ENCODE measurements at regions not wholly inside any gene's neighbourhood (a gene's known extent, or its start where the extent isn't known, plus 50 kb on each side); places are given as distances from the start of the nearest gene placed in this dataset.
"Not testable (repeated sequence)": the region's sequence is repeated elsewhere in the genome, so short reads cannot be mapped to it uniquely, and the experiment has no call there.

DNA sequence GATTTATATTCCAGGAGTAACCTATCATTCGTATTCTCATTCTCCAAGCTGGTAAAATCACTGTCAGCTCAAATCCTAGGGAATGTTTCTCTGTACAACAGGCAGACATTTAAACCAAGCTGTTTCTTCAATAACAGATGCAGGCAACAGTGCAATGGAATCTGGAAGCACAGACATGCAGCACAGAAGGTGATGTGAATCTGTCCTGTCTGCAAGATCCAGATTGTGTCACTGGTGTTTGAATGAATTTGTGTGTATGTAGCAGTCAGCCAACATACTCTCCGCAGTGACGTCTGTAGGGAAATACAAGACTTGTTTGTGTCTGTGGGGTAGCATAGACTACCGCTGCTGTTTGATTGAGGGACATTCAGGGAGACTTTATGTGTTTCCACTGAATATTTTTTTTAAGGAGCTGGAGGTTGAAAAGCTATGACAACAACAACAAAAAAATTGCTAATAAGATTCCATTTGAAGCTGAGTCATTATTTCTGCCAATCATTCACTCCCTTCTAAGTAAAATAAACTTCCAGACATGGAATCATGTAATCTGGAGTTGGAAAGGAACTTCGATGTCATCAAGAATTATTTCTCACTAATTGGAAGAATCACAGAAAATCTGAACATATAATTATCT lies 122.9 kb upstream of the MYO3A start:
- Mint-ChIP-seq H3K27me3 (peaks cover 8% of the 10 kb centered on the region), H3K36me3 (ENCODE audit: low read depth) (no peaks in the 10 kb centered on the region), H3K4me1 (ENCODE audit: low read depth) (no peaks in the 10 kb centered on the region), H3K4me3 (no peak overlapping the region), H3K27ac (no peak overlapping the region), H3K9me3 (no peaks in the 10 kb centered on the region)

DNA sequence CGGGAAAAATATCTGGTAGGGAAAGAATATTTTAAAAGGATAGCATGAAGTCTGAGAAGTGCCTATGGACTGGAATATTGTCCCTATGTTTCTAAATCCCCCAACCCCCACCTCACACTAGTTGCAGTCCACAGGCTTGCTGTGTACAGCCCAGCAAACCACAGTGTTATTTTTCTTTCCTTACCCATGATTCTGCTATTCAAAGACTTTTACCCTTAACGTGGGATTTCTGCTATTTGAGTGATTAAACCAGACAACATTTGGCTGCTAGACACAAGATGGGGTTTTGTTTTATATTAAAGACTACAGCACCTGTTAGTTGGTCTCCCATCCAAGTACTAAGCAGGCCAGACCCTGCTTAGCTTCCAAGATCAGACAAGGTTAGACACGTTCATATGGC lies 120.5 kb upstream of the MYO3A start:
- H3K27ac Mint-ChIP-seq = no peak overlapping the region
- no peak overlapping the region for H3K4me3 Mint-ChIP-seq
- no peaks in the 10 kb centered on the region for H3K4me1 Mint-ChIP-seq (ENCODE audit: low read depth)
- peaks cover 3% of the 10 kb centered on the region for H3K27me3 Mint-ChIP-seq
- no peaks in the 10 kb centered on the region for H3K9me3 Mint-ChIP-seq
- H3K36me3 Mint-ChIP-seq (ENCODE audit: low read depth) = no peaks in the 10 kb centered on the region

DNA sequence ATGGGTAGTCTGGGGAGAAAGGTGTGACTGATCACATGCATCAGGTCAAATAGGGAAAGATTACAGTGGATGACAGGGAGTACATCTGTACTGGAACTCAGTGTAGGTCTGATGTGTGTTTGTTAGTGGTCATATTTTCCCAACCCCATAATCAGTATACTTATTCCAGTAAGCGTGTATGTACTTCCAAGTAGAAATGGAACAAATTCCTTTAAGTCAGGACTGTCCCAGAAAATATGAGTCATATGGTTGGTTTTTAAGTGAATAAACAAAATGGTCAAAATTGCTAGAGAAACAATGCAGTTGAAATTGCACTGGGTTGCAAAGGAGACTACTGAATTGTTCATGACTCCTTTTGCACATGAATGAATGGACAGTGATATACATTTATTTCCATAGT lies 118.8 kb upstream of the MYO3A start:
- peaks cover 6% of the 10 kb centered on the region for H3K27me3 Mint-ChIP-seq
- no peak overlapping the region for H3K27ac Mint-ChIP-seq
- no peak overlapping the region for H3K4me3 Mint-ChIP-seq
- H3K9me3 Mint-ChIP-seq = no peaks in the 10 kb centered on the region
- H3K36me3 Mint-ChIP-seq (ENCODE audit: low read depth) = no peaks in the 10 kb centered on the region
- no peaks in the 10 kb centered on the region for H3K4me1 Mint-ChIP-seq (ENCODE audit: low read depth)

DNA sequence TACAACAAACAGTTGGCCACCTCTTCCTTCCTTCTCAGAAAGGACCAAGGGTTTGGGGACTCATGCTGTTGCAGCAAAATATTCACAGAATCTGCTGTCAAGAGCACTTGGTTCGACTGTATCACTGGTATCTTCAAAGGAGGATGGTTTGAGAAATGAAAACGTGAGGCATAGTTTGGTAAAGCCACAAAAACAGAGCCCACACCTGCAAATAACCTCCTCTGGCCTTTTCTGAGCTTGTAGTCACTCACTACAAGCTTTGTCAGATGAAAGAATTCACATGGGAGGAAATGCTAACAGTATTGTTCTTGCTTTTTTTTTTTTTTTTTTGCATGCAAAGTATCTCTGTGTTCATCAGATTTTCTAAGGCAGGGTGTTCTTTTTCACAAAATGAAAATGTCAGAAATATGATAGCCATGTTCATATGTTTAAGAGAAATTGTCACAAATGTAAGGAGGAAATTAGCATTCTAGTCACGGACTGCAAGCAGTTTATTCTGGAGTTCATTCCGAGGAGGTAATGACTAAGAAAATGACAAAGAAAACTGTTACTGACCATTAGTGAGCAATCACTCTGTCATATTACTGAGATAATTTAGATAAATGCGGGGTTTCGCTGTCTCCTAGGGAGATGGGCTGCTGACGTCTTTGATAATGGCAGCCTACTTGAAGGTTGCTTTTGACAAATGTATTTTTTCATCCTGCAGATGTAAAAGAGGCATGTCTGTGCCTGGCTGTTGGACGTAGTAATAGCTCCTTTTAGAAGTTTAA lies 117.8 kb upstream of the MYO3A start:
- H3K9me3 Mint-ChIP-seq = no peaks in the 10 kb centered on the region
- H3K27me3 Mint-ChIP-seq = peaks cover 9% of the 10 kb centered on the region
- no peak overlapping the region for H3K27ac Mint-ChIP-seq
- H3K36me3 Mint-ChIP-seq (ENCODE audit: low read depth) = no peaks in the 10 kb centered on the region
- no peak overlapping the region for H3K4me3 Mint-ChIP-seq
- peaks cover 6% of the 10 kb centered on the region for H3K4me1 Mint-ChIP-seq (ENCODE audit: low read depth)

DNA sequence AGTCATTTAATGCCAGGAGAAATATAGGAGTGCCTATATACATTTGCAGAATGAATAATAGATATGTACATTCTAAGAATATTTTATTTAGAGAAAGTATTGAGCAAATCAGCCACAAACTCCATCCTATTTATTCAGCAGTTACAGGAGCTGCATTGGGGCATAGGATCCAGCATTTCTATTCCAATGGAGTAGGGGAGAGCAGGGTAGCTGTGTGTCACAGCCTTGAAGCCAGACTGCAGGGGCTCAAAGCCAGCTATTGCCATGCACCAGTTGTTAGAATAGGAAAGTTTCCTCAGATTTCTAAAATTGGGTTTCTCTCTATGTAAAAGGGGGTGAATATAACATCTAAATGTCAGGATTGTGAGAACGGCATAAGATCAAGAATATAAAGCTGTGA lies 116.8 kb upstream of the MYO3A start:
- Mint-ChIP-seq H3K9me3 (no peaks in the 10 kb centered on the region), H3K4me1 (ENCODE audit: low read depth) (peaks cover 8% of the 10 kb centered on the region), H3K36me3 (ENCODE audit: low read depth) (no peaks in the 10 kb centered on the region), H3K27ac (no peak overlapping the region), H3K27me3 (peaks cover 9% of the 10 kb centered on the region), H3K4me3 (no peak overlapping the region)

DNA sequence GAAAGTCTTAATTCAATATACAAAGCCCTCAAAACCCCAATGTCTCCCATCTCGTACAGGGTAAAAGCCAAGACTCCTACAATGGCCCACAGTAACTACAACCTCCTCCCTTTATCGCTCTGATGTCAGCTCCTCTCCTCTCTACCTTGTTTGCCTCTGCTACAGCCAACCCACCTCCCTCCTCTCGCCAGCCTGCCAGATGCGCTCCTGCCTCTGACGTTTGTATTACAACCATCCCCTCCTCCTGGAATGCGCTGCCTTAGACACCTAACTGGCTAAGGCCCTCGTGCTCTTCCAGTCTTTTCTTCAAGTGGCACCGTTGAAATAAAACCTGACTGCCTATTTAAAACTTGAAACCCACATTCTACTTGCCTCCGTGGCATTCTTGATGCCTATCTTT lies 115.3 kb upstream of the MYO3A start:
- Mint-ChIP-seq H3K4me1 (ENCODE audit: low read depth) (peaks cover 8% of the 10 kb centered on the region), H3K36me3 (ENCODE audit: low read depth) (no peaks in the 10 kb centered on the region), H3K9me3 (no peaks in the 10 kb centered on the region), H3K4me3 (no peak overlapping the region), H3K27ac (no peak overlapping the region), H3K27me3 (peaks cover 9% of the 10 kb centered on the region)

DNA sequence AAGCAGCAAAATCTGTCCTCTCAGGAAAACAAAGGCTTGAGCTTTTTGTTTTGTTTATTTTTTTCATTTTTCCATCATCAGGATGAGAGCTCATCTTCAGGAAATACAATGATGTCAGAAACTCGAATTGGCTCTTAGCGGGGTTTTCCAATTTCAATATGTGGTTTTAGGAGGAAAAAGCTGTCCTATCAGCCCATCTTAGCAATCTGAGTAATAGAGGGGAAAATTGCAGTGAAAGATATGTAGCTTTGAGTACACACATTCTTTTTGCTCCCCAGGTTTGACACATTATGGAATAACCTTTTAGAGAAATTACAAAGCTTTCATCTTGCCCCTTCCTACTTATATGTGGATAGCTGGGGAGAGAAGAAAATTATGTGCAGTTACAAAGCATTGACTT lies 113.6 kb upstream of the MYO3A start:
- Mint-ChIP-seq H3K27ac (no peak overlapping the region), H3K27me3 (peaks cover 9% of the 10 kb centered on the region), H3K4me3 (no peak overlapping the region), H3K4me1 (ENCODE audit: low read depth) (peaks cover 8% of the 10 kb centered on the region), H3K36me3 (ENCODE audit: low read depth) (no peaks in the 10 kb centered on the region), H3K9me3 (no peaks in the 10 kb centered on the region)

DNA sequence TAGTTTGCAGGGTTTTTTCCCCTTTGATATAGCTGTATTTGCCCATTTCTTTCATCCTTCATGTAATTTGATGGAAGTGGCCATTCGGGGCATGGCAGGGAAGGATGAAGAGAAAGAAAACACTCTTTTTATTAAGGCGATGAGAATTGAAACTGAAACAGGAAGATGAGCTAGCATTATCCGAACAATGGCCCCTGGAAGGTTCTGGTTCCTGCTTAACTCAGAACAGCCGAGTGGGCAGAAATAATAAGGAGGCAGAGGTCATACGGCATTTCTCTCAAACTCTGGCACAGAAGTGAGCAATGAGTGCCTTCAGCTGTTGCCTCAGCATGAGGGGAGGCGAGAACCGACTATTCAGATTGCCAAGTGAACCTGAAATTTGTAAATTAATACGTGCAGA lies 113.2 kb upstream of the MYO3A start:
- Mint-ChIP-seq H3K27me3 (peaks cover 9% of the 10 kb centered on the region), H3K36me3 (ENCODE audit: low read depth) (no peaks in the 10 kb centered on the region), H3K27ac (no peak overlapping the region), H3K4me3 (no peak overlapping the region), H3K9me3 (no peaks in the 10 kb centered on the region), H3K4me1 (ENCODE audit: low read depth) (peaks cover 8% of the 10 kb centered on the region)

DNA sequence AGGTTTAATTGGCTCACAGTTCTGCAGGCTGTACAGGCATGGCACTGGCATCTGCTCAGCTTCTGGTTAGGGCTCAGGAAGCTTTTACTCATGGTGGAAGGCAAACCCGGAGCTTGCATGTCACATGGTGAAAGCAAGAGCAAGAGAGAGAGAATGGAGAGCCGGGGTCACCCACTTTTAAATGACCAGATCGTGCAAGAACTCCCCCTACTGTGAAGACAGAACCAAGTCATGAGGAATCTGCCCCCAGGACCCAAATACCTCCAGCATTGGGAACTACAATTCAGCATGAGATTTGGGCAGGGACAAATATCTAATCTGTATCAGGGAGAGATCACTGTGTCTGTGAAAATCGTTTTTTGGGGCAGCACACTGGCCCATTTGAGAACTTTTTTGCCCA lies 110.0 kb upstream of the MYO3A start:
- H3K4me1 Mint-ChIP-seq (ENCODE audit: low read depth) = peaks cover 8% of the 10 kb centered on the region
- H3K9me3 Mint-ChIP-seq = no peaks in the 10 kb centered on the region
- H3K4me3 Mint-ChIP-seq = no peak overlapping the region
- H3K36me3 Mint-ChIP-seq (ENCODE audit: low read depth) = no peaks in the 10 kb centered on the region
- peaks cover 4% of the 10 kb centered on the region for H3K27me3 Mint-ChIP-seq
- no peak overlapping the region for H3K27ac Mint-ChIP-seq

DNA sequence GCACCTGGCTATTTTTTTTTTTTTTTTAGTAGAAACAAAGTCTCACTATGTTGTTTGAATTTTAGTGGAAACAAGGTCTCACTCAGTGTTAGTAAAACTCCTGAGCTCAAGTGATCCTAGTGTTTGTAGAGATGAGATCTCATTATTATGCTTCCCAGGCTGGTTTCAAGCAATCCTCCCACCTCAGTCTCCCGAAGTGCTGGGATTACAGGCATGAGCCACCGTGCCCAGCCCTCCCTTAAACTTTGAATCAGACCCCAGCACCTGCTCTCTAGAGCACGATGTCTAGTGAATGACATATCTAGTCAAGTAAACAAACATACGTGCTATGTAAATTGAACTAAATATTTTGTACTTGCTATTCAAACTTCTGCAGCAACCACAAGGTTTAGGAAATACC lies 105.6 kb upstream of the MYO3A start:
- H3K27me3 Mint-ChIP-seq = no peaks in the 10 kb centered on the region
- H3K36me3 Mint-ChIP-seq (ENCODE audit: low read depth) = no peaks in the 10 kb centered on the region
- H3K4me1 Mint-ChIP-seq (ENCODE audit: low read depth) = no peaks in the 10 kb centered on the region
- no peaks in the 10 kb centered on the region for H3K9me3 Mint-ChIP-seq
- no peak overlapping the region for H3K27ac Mint-ChIP-seq
- no peak overlapping the region for H3K4me3 Mint-ChIP-seq

DNA sequence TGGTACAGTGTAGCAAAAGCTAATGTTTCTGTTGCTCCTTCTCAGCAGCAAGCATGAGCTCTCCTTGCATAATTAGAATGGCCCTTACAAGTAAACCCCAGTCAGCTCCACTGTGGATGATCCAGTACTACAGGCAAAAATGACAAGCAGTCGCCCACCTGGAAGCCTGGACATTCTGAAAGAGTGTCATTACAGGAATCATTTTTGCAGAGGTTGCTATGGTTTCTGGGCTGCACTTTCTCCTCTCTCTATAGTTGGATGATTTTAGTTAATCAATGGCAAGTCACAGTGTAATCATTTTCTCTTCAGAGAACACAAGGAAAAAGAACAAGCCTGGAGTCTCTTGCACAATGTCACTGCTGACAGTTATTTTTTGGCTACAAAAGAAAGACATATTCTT lies 102.9 kb upstream of the MYO3A start:
- H3K4me3 Mint-ChIP-seq = no peak overlapping the region
- no peak overlapping the region for H3K27ac Mint-ChIP-seq
- peaks cover 4% of the 10 kb centered on the region for H3K27me3 Mint-ChIP-seq
- peaks cover 5% of the 10 kb centered on the region for H3K9me3 Mint-ChIP-seq
- no peaks in the 10 kb centered on the region for H3K36me3 Mint-ChIP-seq (ENCODE audit: low read depth)
- H3K4me1 Mint-ChIP-seq (ENCODE audit: low read depth) = no peaks in the 10 kb centered on the region

DNA sequence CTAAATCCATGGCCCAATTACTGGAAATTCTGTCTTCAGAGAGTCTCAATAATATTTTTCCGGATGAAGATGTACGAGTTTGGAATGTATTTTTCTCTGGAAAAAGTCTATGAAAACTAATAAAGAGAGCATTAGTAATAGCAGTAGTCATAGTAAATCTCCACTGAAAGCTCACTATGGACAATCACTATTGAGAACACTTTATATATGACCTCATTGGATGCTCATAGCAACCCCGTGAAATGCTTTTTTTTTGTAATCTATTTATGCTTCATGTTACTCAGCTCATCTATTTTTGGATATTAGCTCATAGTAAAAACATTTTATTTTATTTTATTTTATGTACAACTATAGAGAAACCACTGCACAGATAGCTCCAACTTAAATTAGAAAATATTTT lies 94.3 kb upstream of the MYO3A start:
- H3K27ac Mint-ChIP-seq = no peak overlapping the region
- H3K36me3 Mint-ChIP-seq (ENCODE audit: low read depth) = no peaks in the 10 kb centered on the region
- peaks cover 4% of the 10 kb centered on the region for H3K9me3 Mint-ChIP-seq
- peaks cover 12% of the 10 kb centered on the region for H3K27me3 Mint-ChIP-seq
- no peaks in the 10 kb centered on the region for H3K4me1 Mint-ChIP-seq (ENCODE audit: low read depth)
- H3K4me3 Mint-ChIP-seq = no peak overlapping the region

DNA sequence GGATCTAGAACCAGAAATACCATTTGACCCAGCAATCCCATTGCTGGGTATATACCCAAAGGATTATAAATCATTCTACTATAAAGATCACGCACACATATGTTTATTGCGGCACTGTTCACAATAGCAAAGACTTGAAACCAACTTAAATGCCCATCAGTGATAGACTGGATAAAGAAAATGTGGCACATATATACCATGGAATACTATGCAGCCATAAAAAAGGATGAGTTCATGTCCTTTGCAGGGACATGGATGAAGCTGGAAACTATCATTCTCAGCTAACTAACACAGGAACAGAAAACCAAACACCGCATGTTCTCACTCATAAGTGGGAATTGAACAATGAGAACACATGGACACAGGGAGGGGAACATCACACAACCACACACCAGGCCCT lies 93.2 kb upstream of the MYO3A start:
- H3K27me3 Mint-ChIP-seq; H3K36me3 Mint-ChIP-seq (ENCODE audit: low read depth); H3K4me3 Mint-ChIP-seq; H3K27ac Mint-ChIP-seq; H3K9me3 Mint-ChIP-seq; H3K4me1 Mint-ChIP-seq (ENCODE audit: low read depth): not testable (repeated sequence)

DNA sequence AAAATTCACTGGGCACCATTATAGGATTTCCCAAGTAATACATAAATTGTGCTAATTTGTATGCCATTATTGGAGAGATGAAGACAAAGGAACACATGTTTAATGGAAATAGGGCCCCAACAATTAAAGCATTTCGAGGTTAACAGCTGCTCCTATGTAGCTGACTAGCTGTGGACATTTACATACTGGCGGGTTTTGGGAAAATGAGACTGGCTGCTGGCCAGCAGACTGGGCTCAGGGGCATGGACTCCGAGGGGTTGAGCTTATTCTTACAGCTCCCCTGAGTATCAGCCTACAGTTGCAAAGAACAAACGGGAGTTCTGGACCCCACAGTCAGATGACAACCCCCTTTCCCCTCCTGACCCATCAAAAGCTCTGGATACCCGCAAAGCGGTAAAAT lies 91.9 kb upstream of the MYO3A start:
- no peaks in the 10 kb centered on the region for H3K36me3 Mint-ChIP-seq (ENCODE audit: low read depth)
- no peaks in the 10 kb centered on the region for H3K9me3 Mint-ChIP-seq
- peaks cover 3% of the 10 kb centered on the region for H3K27me3 Mint-ChIP-seq
- no peak overlapping the region for H3K27ac Mint-ChIP-seq
- H3K4me3 Mint-ChIP-seq = no peak overlapping the region
- H3K4me1 Mint-ChIP-seq (ENCODE audit: low read depth) = no peaks in the 10 kb centered on the region

DNA sequence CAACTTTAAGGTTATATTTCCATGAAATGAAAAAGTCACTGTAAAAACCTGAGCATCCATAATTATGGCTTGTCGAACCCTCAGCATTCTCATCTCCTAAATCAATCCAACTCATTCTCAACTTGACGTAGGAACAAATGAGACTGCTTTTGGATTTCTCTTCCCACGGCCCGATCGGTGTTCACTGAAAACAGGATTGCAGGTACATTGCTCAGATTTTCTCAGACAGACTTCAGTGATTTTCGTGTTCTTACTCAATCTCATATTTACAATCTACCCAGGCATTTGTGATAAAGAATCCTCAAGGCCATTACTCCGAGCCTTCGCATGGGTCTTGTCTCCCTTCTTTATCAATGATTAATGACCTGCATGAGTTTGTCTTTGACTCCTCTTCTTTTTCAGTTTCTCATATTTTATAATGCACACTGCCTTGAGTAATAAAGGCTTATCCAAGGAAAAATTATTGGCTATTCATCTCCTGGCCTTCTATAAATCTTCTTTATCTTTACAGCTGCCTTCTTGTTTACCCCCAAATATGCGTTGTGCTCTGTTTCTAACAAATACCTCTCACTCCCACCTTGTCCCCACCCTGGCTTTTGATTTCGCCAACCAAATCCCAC lies 90.4 kb upstream of the MYO3A start:
- H3K9me3 Mint-ChIP-seq = no peaks in the 10 kb centered on the region
- H3K36me3 Mint-ChIP-seq (ENCODE audit: low read depth) = no peaks in the 10 kb centered on the region
- no peak overlapping the region for H3K27ac Mint-ChIP-seq
- H3K4me3 Mint-ChIP-seq = no peak overlapping the region
- H3K27me3 Mint-ChIP-seq = peaks cover 3% of the 10 kb centered on the region
- H3K4me1 Mint-ChIP-seq (ENCODE audit: low read depth) = no peaks in the 10 kb centered on the region

DNA sequence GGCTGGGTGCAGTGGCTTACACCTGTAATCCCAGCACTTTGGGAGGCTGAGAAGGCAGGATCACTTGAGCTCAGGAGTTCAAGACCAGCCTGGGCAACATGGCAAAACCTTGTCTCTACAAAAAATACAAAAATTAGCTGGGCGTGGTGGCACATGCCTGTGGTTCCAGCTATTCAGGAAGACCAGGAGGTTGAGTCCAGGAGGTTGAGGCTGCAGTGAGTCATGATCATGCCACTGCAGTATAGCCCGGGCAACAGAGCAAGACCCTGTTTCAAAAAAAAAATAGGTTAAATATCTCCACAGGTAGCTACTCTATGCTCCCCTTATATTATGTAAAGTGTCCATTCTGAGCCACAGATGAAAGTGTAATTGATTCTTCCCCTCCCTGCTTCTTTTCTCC lies 89.3 kb upstream of the MYO3A start:
- H3K36me3 Mint-ChIP-seq (ENCODE audit: low read depth) = not testable (repeated sequence)

More for the DNA sequence above, 89.3 kb upstream of the MYO3A start:
- not testable (repeated sequence) for H3K27me3 Mint-ChIP-seq; H3K9me3 Mint-ChIP-seq; H3K4me3 Mint-ChIP-seq; H3K4me1 Mint-ChIP-seq (ENCODE audit: low read depth); H3K27ac Mint-ChIP-seq

Data from stimulated activated naive CD8-positive, alpha-beta T cell treated with anti-CD3 and anti-CD28 coated beads, Interleukin-15, Interleukin-2, amounts not matched to agents 100 ng/mL and 50 ng/mL, for 24 hours (primary cell).